C4-2B (cell line): ENCODE measurements at regions not wholly inside any gene's neighbourhood (a gene's known extent, or its start where the extent isn't known, plus 50 kb on each side); places are given as distances from the start of the nearest gene placed in this dataset.
"Not testable (repeated sequence)": the region's sequence is repeated elsewhere in the genome, so short reads cannot be mapped to it uniquely, and the experiment has no call there.

Experiments
- ZFX ChIP-seq: fragments of 450-650 bp; IDR thresholded peaks from 2 replicates; pipeline ENCODE4 v1.6.1; 2017
- TF ChIP-seq, protein P1 (sequence below): fragments of 450-650 bp; conservative IDR thresholded peaks from 2 replicates; pipeline ENCODE4 v1.5.1; 2017; ENCODE audit warnings: mild to moderate bottlenecking

DNA sequence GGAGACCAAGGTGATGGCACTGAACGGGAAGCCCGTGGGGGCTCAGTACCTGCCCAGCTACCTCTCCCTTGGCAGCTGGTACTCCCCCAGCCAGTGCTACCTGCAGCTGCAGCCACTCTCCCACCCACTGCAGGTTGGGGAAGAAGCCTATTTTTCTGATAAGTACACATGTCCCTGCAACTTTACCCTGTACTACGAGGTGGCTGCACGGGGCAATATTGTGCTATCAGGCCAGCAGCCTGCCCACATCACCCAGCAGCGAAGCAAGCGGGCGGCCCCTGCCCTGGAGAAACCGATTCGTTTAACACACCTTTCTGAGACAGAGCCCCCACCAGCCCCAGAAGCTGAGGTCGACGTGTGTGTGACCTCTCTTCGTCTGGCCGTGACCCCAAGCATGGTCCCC lies 1246.2 kb upstream of the PHF14 start:
- TF ChIP-seq, protein P1, sequence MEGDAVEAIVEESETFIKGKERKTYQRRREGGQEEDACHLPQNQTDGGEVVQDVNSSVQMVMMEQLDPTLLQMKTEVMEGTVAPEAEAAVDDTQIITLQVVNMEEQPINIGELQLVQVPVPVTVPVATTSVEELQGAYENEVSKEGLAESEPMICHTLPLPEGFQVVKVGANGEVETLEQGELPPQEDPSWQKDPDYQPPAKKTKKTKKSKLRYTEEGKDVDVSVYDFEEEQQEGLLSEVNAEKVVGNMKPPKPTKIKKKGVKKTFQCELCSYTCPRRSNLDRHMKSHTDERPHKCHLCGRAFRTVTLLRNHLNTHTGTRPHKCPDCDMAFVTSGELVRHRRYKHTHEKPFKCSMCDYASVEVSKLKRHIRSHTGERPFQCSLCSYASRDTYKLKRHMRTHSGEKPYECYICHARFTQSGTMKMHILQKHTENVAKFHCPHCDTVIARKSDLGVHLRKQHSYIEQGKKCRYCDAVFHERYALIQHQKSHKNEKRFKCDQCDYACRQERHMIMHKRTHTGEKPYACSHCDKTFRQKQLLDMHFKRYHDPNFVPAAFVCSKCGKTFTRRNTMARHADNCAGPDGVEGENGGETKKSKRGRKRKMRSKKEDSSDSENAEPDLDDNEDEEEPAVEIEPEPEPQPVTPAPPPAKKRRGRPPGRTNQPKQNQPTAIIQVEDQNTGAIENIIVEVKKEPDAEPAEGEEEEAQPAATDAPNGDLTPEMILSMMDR, result not testable (repeated sequence)
- TF ChIP-seq ZFX, result not testable (repeated sequence)
